DND-41 (cell line): ENCODE measurements at regions not wholly inside any gene's neighbourhood (a gene's known extent, or its start where the extent isn't known, plus 50 kb on each side); places are given as distances from the start of the nearest gene placed in this dataset.

ENCODE experiments used
- EZH2 ChIP-seq: IDR thresholded peaks from 3 replicates; pipeline ENCODE4 v1.6.1; 2012; ENCODE audit warnings: borderline replicate concordance, low read depth, mild to moderate bottlenecking, moderate library complexity, low read length, inconsistent platforms; ENCODE audit not compliant: severe bottlenecking
- TF ChIP-seq, protein P1 (sequence below): IDR thresholded peaks from 2 replicates; pipeline ENCODE4 v1.5.1; 2012; ENCODE audit warnings: borderline replicate concordance, low read length, moderate library complexity, mild to moderate bottlenecking; ENCODE audit not compliant: poor library complexity, severe bottlenecking; ENCODE audit errors: extremely low read depth

GRCh38 chr4:14458463-14458862 is 543.8 kb upstream of the CPEB2 start:
- TF ChIP-seq, protein P1, sequence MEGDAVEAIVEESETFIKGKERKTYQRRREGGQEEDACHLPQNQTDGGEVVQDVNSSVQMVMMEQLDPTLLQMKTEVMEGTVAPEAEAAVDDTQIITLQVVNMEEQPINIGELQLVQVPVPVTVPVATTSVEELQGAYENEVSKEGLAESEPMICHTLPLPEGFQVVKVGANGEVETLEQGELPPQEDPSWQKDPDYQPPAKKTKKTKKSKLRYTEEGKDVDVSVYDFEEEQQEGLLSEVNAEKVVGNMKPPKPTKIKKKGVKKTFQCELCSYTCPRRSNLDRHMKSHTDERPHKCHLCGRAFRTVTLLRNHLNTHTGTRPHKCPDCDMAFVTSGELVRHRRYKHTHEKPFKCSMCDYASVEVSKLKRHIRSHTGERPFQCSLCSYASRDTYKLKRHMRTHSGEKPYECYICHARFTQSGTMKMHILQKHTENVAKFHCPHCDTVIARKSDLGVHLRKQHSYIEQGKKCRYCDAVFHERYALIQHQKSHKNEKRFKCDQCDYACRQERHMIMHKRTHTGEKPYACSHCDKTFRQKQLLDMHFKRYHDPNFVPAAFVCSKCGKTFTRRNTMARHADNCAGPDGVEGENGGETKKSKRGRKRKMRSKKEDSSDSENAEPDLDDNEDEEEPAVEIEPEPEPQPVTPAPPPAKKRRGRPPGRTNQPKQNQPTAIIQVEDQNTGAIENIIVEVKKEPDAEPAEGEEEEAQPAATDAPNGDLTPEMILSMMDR, result no peak
- TF ChIP-seq EZH2, result no peak
